ENCODE measurements at regions not wholly inside any gene's neighbourhood (a gene's known extent, or its start where the extent isn't known, plus 50 kb on each side); places are given as distances from the start of the nearest gene placed in this dataset.
"Not testable (repeated sequence)": the region's sequence is repeated elsewhere in the genome, so short reads cannot be mapped to it uniquely, and the experiment has no call there.

- no peak for DNase-seq
Observed at GRCh38 chr6:134821928-134822864, 127.7 kb downstream of the ALDH8A1 start.

GRCh38 chr6:134821397-134821796 lies 128.5 kb downstream of the ALDH8A1 start:
- no peak for DNase-seq

- no peak for DNase-seq
Observed at GRCh38 chr6:134819863-134820800, 129.8 kb downstream of the ALDH8A1 start.

- no peak for DNase-seq
Observed at GRCh38 chr6:134819236-134819635, 130.7 kb downstream of the ALDH8A1 start.

- no peak for DNase-seq
Observed at GRCh38 chr6:134817448-134817847, 132.5 kb downstream of the ALDH8A1 start.

DNA sequence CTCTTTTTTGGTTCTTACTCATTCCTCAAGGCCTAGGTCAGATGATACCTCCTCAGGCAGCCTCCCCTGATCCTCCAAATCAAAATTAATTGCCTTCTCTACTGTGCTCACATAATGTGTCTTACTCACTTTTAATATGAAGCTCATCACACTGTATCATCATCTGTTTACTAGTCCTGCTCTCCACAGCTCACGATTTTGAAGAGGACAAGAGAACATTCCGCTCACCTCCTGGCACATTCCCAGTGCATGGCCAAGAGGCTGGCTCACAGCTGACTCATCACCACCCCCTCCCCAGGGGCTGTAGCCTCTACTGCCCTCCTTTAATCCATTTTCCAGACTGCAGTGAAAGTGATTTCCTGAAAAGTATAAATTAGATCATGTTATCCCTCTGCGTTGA lies 133.1 kb downstream of the ALDH8A1 start:
- no peak for DNase-seq

GRCh38 chr6:134816300-134816699 lies 133.6 kb downstream of the ALDH8A1 start:
- no peak for DNase-seq

DNA sequence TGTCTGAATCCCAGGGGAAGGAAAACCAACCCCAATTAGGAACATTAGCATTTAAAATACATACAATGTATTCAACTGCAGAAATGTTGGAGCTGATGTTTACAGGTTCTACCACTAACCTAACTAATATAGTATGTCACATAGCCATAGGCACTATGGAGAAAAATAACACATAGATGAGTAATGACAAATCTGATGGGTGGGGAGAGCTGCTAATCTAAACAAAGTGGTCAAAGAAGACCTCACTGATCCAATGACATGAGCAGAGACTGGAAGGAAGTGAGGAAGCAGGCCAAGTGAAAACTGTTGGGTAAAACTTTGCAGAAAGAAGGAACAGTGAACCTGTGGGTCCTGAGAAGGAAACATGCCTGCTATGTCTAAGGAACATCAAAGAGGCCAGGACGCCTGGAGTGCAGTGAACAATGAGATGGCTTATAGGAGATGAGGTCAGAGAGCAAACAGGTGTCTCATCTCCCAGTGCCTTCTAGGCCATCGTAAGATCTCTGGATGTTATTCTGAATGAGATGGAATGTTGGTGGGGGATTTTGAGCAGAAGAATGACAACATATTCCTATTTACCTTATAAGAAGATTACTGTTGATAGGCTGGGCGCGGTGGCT lies 135.7 kb downstream of the ALDH8A1 start:
- DNase-seq = no peak

DNA sequence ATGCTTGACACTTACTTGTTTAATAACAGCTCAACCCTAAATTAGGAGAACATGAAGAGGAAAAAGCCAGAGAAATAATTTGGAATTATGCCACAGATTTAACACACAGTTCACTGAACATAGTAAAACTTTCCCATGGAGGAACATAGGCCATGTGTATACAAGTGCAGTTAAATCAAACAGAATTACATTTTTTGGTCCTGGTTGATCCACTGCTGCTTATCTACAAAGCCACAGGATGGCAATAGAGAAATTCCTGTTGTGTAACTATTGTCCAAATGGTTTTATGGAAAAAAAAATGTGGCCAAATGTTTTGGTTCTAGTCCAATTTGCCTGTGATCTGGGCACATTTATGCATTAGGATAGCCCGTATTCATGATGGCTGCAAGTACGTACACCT lies 136.8 kb downstream of the ALDH8A1 start:
- DNase-seq = no peak

- DNase-seq = no peak
Observed at GRCh38 chr6:134810402-134810801, 139.5 kb downstream of the ALDH8A1 start.

GRCh38 chr6:134809130-134809529 lies 140.8 kb downstream of the ALDH8A1 start:
- DNase-seq = no peak

DNA sequence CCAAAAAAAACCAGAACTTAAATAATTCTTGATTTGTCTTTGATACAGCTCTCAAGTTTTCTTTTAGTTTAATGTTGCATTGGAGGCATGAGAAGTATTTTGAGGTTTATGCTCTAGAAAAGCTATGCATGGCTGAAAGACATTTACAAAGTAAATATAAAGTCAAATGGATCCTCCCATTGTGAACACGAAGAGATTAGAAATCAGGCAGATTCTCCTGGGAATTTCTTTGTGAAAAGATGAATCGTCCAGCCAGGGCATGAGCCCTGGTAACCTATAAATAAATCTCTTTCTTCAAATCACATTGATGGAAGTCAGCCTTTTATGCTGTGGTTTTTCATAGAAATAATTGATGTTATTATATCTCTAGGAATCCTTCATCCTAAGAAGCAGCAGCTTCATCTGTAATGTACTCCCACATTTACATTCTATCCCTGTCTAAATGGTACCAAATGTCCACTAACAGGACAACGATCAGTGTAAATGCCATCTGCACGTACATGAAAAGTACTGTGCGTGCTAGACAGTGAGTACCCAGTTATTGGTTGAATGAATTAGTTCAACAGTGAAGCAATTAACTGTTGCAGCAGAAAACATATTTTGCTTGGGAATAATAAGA lies 143.6 kb downstream of the ALDH8A1 start:
- DNase-seq = no peak

GRCh38 chr6:134805168-134805567 lies 144.7 kb downstream of the ALDH8A1 start:
- no peak for DNase-seq

DNA sequence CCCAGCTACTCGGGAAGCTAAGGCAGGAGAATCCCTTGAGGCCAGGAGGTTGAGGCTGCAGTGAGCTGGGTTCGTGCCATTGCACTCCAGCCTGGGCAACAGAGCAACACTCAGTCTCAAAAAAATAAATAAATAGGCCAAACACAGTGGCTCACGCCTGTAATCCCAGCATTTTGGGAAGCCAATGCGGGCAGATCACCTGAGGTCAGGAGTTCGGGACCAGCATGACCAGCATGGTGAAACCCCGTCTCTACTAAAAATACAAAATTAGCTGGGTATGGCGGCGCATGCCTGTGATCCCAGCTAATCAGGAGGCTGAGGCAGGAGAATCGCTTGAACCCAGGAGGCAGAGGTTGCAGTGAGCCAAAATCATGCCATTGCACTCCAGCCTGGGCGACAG lies 145.6 kb downstream of the ALDH8A1 start:
- DNase-seq = not testable (repeated sequence)

DNA sequence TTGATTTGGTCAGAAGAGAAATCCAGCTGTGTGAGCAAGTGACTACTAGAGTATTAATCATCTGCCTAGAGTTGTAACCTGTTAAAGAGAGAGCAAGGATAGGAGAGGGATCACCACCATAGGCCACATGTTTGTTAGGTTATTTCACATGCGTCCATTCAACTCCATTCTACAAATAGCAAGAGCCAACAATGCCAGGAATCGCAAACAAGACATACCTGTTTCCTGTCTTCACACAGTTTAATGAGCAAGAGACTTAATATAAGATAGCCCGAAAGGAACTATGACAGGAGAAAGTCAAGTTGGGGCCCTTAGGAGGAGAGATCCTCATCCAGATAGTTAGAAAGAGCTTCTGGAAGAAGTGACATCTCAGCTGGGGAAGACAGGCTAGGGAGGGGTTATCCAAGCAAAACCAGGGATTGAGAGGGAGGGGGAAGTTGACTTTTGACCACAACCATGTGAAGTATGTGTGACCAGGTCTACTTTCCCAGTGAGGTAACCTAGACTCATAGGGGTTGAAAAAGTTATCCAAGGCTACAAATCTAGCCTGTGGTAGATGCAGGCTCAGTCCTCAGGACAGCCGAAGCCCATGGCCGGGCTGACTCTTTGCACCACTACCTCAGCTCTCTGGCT lies 147.4 kb downstream of the ALDH8A1 start:
- no peak for DNase-seq

GRCh38 chr6:134797400-134798113 lies 152.3 kb downstream of the ALDH8A1 start:
- no peak for DNase-seq

DNA sequence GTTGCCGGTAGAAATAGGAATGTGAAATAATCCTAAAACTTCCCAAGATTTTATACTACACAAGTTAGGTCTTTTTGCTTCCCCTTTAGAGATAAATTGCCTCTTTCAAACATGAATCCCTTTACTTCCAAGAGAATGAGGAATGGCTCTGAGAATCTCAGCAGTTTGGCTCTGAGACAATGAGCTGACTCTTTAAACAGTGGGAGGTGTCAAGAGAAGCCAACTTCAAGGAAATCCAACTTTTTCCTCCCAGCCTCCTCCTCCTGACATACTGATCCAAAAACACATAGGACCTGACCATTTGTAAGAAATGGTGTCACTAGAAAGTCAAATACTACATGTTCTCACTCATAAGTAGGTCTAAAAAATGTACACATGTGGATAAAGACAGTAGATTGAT lies 154.2 kb downstream of the ALDH8A1 start:
- no peak for DNase-seq

- no peak for DNase-seq
Observed at GRCh38 chr6:134795001-134795400, 154.9 kb downstream of the ALDH8A1 start.

DNA sequence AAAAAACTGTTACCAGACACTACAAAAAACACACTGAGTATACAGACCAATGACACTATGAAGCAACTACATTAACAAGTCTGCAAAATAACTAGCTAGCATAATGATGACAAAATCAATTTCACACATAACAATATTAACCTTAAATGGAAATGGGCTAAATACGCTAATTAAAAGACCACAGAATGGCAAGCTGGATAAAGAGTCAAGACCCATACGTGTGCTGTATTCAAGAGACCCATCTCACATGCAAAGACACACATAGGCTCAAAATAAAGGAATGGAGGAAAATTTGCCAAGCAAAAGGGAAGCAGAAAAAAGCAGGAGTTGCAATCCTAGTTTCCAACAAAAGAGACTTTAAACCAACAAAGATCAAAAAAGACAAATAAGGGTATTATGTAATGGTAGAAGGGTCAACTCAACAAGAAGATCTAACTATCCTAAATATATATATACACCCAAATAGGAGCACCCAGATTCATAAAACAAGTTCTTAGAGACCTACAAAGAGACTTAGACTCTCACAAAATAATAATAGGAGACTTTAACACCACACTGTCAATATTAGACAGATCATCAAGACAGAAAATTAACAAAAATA lies 158.6 kb downstream of the ALDH8A1 start:
- not testable (repeated sequence) for DNase-seq

GRCh38 chr6:134787261-134787877 lies 162.5 kb downstream of the ALDH8A1 start:
- no peak for DNase-seq

DNA sequence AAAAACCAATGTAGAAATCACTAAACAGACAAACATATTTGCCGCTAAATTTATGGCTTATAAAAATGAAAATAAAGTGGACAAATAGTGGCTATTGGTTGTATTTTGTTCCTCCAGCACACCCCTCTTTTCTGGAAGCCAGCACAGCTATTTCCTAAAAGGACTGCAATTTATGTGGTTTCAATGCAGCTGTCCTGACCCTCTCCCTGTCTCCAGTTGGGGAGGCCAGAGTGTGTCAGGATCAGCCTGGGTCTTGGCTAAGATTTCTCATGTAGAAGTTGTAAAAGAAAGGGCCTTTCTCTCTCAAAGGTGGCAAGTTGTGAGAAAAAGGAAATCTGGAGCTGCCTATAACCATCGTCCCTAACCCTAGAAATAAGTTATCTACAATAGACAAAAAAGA lies 165.6 kb downstream of the ALDH8A1 start:
- no peak for DNase-seq

All from NCI-H1092 (cell line).